ENCODE measurements at regions not wholly inside any gene's neighbourhood (a gene's known extent, or its start where the extent isn't known, plus 50 kb on each side); places are given as distances from the start of the nearest gene placed in this dataset.
"Not testable (repeated sequence)": the region's sequence is repeated elsewhere in the genome, so short reads cannot be mapped to it uniquely, and the experiment has no call there.

- DNase-seq (ENCODE audit: low read depth in 2 of 2), result no peak
Measured at GRCh38 chr2:239866350-239866749, 158.8 kb downstream of the NDUFA10 start.

GRCh38 chr2:239865856-239866255, 159.3 kb downstream of the NDUFA10 start:
- not testable (repeated sequence) for DNase-seq (ENCODE audit: low read depth in 2 of 2)

- DNase-seq (ENCODE audit: low read depth in 2 of 2), result no peak
Measured at GRCh38 chr2:239865059-239865639, 160.0 kb downstream of the NDUFA10 start.

GRCh38 chr2:239864247-239865058, 160.7 kb downstream of the NDUFA10 start:
- no peak for DNase-seq (ENCODE audit: low read depth in 2 of 2)

- no peak for DNase-seq (ENCODE audit: low read depth in 2 of 2)
Measured at GRCh38 chr2:239862613-239863012, 162.5 kb downstream of the NDUFA10 start.

GRCh38 chr2:239858179-239858578, 167.0 kb downstream of the NDUFA10 start:
- no peak for DNase-seq (ENCODE audit: low read depth in 2 of 2)

GRCh38 chr2:239857591-239857990, 167.6 kb downstream of the NDUFA10 start:
- DNase-seq (ENCODE audit: low read depth in 2 of 2), result no peak

- no peak for DNase-seq (ENCODE audit: low read depth in 2 of 2)
Measured at GRCh38 chr2:239856620-239857285, 168.4 kb downstream of the NDUFA10 start.

- no peak for DNase-seq (ENCODE audit: low read depth in 2 of 2)
Measured at GRCh38 chr2:239855863-239856587, 169.1 kb downstream of the NDUFA10 start.

- DNase-seq (ENCODE audit: low read depth in 2 of 2), result no peak
Measured at GRCh38 chr2:239854596-239854995, 170.5 kb downstream of the NDUFA10 start.

- no peak for DNase-seq (ENCODE audit: low read depth in 2 of 2)
Measured at GRCh38 chr2:239853706-239854327, 171.3 kb downstream of the NDUFA10 start.

- DNase-seq (ENCODE audit: low read depth in 2 of 2), result no peak
Measured at GRCh38 chr2:239853121-239853520, 172.0 kb downstream of the NDUFA10 start.

GRCh38 chr2:239852272-239852671, 172.9 kb downstream of the NDUFA10 start:
- DNase-seq (ENCODE audit: low read depth in 2 of 2), result no peak

- no peak for DNase-seq (ENCODE audit: low read depth in 2 of 2)
Measured at GRCh38 chr2:239846789-239847676, 178.1 kb downstream of the NDUFA10 start.

- no peak for DNase-seq (ENCODE audit: low read depth in 2 of 2)
Measured at GRCh38 chr2:239845968-239846367, 179.2 kb downstream of the NDUFA10 start.

- DNase-seq (ENCODE audit: low read depth in 2 of 2), result no peak
Measured at GRCh38 chr2:239839306-239839705, 185.8 kb downstream of the NDUFA10 start.

- DNase-seq (ENCODE audit: low read depth in 2 of 2), result no peak
Measured at GRCh38 chr2:239836021-239836765, 188.9 kb downstream of the NDUFA10 start.

GRCh38 chr2:239835056-239835455, 190.1 kb downstream of the NDUFA10 start:
- DNase-seq (ENCODE audit: low read depth in 2 of 2), result no peak

GRCh38 chr2:239834143-239834542, 191.0 kb downstream of the NDUFA10 start:
- no peak for DNase-seq (ENCODE audit: low read depth in 2 of 2)
